HG02870 (cell line): ENCODE measurements at regions not wholly inside any gene's neighbourhood (a gene's known extent, or its start where the extent isn't known, plus 50 kb on each side); places are given as distances from the start of the nearest gene placed in this dataset.

ENCODE experiments used
- ATAC-seq: cut with Tn5 transposase; IDR thresholded peaks from one replicate; pipeline ENCODE4 v1.9.1; 2021; ENCODE audit warnings: mild to moderate bottlenecking, moderate library complexity; ENCODE audit not compliant: unreplicated experiment

DNA sequence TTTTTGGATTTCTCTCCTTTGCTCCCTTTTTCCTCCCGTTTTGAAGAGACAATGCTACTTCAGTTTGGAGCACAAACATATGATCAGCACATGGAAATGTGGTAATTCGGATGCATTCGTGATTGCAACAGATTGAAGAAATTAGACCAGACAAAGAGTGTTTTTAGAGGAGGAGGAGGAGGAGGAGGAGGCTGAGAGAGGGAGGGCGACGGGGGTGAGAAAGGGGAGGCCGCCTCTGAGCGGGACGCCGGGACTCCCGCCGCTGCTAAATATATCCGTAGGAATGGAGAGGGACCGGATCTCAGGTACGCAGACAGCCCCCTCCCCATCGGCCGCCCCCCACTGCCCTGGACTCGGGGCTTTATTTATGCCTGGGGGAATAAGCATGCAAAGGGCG is 179.3 kb downstream of the SEC14L1 start:
- ATAC-seq, result no peak

DNA sequence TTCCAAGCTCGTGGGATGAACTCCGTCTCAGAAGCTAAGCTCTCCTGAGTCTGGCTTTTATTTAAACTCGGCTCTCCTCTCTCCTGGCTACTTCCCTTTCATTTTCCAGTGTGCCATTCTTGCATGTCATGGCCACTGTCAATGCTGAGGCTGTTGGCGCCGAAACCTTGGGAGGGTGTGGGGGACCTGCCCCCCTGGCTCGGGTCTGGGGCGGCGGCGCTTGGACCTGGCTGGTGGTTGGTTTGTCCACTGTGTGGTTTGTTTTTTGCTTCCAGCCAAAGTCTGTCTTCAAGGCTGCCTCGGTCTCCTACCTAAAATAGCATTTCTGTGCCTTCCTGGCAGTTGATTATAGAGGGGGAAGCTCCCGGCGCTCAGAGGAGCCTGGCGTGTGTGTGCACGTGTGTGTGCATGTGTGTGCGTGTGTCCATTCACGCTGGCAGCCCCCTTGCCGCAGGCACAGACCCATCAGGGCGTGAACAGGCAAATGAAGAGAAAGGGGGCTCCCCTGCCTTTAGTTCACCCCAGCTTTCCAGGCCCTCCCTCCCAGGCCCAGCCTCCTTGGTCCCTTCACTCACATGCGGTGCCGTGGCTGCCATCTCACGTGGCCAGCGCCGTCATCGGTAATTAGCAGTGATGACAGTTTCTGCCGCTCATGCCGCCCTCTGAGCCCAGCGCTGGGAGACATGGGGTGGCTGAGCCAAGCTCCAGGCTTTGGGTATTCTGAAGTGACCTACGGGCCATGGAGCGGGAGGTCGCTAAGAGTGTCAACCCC is 179.9 kb downstream of the SEC14L1 start:
- ATAC-seq, result no peak

DNA sequence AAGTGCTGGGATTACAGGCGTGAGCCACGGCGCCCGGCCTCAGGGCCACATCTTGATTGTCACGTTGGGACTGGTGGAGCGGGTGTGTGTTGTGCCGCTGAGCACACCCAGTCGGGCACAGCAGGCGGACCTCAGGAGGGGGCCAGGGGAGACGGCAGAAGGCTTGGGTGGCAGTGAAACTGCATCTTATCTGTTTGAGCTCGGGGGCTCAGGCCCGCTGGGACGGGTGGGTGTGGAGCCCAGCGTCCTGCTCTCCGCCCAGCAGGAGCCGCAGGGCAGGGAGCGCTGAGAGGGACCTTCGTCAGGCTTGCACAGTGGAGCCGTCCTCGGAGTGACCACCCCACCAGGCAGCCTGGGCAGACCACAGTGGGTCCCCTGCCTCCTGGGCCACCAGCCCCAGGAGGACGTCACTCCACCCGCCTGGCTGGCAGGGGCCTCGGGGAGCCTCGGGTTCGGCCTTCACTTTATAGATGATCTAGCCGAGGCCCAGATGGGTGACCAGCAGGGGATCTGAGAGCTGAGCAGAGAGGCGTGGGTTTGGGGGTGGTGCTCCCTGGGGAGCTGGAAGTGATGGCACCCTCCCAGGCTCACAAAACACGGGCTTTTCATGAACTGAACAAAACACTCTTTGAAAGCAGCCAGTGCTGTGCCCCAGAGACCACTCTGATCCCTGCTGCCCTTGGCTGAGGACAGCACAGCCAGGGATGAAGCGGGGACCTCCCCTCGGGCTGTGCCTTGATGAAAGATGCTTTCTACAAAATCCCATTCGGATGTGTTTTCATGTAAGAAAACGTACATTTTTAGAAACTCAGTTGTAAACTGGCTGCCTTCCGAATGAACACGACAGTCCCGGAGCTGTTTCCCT is 181.1 kb downstream of the SEC14L1 start:
- ATAC-seq, result no peak

DNA sequence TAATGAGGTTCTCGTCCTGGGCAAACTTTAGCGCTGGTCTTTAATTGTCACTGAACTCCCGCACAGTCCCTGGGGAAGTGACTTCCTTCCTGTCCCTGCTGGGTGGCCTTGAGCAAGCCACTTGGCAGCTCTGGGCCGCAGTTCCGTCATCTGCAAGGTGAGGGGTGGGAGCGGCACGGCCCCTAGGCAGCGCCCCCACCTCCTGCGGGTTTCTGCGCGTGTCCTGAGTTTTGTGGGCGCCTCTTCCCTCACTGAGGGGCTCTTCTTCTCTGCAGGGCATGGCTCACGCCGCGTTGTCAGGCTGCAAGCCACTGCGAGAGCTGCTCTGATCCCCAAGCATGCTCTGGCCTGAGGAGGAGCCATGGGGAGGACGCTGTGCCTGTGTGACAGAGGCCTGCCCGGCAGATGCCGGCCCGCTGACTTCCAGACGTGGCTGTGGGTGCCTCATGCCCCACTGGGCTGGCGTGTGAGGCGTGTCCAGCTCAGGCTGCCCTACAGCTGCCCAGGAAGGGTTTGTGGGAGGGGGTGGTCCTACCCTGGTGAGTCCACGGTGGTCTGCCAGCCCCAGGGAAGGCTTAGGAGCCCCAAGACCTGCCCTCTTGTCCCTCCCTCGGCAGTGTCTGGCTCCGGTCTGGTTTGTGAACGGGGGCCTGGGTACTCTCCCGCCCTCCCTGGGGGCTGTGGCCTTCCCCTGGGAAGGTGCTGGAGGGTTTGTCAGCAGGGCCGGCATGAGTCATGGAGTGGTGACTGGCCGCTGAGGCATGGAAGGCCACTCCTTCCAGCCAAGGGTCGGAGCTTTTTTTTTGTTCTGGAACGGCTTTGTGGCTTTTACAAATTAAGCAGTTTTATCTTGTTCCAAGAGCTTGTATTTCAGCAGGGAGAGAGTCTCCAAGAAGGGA is 182.0 kb downstream of the SEC14L1 start:
- ATAC-seq, result no peak

DNA sequence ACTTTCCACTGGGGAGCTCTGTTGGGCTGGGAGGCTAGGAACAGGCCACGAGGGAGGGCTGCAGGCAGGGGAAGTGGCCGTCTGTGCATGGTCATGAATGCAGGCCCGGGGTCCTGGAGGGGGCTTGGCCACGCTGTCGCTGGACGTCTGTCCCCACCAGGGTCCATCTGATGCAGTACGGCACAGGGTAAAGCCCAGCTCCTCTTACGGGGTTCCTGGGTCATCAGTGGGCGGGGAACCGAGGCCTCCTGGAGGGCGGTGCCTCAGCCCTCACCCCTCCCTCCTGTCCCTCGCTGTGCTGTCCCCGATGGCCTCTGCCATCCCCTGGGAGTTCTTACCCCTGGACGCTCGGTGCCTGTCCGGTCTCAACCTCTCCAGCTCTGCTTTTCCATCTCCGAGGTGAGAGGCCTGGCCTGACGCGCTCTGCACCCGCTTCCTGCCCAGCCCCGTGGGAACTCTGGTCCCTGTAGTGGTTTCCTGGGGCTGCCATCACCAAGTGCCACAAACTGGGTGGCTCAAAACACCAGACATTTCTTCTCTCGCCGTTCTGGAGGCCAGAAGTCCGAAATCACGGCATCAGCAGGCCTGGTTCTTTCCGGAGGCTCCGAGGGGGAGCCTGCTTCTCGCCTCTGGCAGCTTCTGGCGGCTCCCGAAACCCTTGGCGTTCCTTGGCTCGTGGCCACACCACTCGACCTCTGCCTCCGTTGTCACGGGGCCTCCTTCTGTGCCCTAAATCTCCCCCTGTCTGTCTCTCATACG is 182.8 kb downstream of the SEC14L1 start:
- no peak for ATAC-seq

DNA sequence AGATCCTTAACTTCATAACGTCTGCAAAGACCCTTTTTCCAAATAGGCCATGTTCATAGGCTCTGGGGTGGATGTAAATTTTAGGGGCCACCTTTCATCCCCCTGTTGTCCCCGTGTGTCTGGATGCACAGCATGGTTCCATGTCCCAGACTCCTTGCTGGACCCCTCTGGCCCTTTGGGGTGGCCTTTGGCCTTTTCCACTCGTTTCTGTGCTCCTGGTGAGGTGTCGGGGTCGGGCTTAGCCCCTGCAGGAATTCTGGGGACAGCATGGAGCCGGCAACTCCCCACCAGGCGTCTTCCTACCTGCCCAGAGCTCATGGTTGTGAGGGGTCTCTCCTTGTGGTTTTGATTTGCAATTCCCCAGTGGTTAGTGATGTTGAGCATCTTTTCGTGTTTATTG is 183.5 kb downstream of the SEC14L1 start:
- no peak for ATAC-seq

DNA sequence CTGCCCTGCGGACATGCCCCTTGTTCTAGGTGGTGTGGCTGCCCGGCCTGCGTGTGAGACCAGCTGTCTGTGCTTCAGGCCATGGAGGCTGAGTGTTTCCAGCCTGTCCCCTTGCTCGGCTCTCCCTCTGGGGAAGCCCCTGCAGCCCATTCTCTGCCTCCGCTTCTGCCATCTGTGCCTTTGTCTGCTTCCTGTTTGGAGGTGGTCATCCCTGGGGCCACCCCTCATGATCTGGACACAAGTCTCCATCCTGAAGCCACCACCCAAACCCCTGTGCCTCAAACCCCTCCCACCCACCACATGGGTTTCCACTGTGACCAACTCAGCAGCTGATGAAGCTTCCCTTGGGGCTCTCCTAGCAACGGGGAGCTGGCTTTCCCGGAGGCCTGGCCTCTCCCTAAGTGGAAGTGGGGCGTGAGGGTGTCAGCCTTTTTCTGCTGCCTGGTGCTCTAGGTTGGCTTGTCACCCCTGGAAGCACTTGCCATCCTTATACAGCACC is 184.9 kb downstream of the SEC14L1 start:
- ATAC-seq, result peak; percentile 24

DNA sequence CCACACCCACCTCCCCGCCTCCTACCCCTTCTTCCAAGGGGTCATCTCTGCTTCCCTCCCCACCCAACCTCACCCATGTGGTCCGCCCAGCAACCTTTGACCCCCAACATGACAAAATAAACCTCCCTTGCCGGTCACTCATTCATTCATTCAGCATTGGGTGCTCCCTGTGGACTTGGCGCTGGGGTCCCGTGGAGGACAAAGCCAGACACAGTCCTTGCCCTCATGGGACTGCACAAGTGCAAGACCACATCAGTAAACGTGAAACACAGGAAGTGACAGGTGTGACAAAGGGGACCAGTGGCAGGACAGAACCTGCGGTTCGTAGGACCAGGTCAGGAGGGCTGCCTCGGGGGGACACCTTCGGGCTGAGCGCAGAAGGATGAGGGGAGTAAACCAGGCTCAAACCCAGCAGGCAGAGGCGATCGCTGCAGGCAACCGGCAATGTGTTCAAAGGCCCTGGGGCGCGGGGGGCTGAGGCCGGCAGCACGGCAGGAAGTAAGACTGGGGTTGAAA is 185.4 kb downstream of the SEC14L1 start:
- no peak for ATAC-seq

DNA sequence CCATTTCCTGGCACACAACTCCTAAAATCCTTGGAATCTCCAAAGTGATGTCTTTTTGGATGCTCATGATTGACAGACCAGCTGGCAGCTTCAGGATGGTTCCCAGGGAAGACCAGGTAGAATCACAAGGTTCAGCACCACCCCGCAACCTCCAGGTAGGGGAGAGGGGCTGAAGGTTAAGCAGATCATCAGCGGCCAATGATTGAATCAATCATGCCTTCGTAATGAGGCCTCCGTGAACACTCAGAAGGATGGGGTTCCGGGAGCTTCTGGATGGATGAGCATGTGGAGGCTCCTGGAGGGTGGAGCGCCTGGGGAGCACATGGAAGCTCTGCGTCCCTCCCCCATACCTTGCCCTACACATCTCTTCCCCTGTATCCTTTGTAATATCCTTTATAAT is 185.9 kb downstream of the SEC14L1 start:
- ATAC-seq, result no peak

DNA sequence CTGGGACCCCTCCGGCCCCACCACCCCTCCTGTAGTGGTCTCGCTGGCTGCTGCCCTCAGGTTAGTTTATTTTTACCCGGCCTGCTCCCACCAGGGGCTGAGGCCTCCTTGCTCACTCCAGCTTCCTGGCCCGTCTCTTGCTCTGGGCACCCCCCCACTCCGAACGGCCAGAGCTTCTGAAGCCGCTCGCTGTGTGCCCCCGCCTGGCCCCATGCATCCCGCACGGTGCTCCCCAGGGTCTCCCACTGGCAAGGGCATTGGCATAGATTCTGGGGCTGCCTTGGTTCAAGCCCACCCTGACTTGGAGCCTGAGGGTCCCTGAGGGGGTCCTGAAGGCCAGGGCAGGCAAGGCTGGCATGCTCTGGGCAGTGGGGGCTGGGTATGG is 186.4 kb downstream of the SEC14L1 start:
- no peak for ATAC-seq

DNA sequence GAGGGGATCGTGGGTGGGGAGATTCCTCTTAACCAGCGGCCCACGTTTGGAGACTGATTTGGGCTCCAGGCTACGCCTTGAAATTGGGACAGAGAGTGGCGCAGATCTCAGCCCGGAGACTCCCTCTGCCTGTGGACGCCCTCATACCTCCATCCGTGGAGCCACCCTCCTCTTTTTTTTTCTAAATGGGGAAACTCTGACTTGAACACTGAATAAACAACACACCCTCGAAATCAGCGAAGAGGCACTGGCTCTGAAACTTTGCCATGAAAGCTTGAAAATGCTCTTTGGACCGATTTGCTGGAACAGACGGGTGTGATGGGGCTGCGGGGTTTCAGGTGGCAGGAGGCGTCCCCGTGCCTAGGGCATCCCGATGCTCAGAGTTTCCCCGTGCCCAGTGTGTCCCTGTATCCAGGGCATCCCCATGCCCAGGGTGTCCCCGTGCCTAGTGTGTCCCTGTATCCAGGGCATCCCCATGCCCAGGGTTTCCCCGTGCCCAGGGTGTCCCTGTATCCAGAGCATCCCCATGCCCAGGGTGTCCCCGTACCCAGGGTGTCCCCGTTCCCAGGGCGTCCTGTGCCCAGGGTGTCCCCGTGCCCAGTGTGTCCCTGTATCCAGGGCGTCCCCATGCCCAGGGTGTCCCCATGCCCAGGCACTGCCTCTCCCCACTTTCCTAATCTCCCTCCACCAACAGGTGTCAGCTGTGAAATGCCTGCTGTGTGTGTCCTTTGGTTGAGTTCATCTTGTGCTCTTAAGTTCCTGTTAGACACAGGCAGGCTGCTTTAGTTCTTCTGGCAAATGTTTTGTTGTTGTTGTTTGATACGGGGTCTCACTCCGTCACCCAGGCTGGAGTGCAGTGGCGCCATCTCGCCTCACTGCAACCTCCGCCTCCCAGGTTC is 187.0 kb downstream of the SEC14L1 start:
- ATAC-seq, result no peak

DNA sequence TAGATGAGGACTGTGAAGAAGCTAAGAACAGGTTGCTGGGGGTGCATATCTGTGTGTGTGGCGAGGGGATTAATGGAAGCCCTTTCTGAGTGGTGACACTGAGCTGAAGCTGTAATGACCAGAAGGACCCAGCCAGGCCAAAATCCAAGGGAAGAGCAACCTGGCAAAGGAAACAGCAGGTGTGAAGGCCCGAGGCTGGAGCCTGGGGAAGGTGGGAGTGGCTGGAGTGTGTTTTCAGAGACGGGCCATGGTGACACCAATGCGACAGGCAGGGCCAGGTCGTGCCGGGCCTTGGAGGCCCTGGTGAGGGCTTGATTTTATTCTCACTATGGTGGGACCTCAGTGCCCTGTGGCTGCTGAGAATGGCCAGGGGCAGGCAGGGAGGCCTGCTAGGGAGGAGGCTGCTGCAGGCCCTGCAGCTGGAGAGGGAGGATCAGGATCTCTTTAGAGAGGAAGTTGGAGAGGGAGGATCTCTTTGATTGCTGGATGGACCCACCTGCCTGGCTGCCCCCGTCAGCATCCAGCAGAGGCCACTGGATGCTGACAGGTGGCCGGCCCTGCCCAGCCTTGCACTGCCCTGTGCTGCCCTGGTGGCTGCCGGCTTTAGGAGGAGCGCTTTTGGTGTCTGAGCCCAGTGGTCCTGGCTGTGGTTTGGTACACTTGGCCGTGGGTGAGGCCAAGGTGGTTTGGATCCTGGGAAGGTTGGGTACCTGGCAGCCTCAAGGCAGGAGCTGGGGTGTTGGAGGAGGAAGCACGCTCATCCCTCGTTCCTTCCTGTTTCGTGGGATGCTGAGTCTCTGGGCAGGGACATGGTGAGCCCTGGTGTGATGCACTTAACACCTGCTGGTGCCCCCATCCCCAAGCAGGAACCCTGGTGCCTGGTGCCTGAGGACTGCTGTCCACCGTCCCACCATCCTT is 188.3 kb downstream of the SEC14L1 start:
- ATAC-seq, result no peak

DNA sequence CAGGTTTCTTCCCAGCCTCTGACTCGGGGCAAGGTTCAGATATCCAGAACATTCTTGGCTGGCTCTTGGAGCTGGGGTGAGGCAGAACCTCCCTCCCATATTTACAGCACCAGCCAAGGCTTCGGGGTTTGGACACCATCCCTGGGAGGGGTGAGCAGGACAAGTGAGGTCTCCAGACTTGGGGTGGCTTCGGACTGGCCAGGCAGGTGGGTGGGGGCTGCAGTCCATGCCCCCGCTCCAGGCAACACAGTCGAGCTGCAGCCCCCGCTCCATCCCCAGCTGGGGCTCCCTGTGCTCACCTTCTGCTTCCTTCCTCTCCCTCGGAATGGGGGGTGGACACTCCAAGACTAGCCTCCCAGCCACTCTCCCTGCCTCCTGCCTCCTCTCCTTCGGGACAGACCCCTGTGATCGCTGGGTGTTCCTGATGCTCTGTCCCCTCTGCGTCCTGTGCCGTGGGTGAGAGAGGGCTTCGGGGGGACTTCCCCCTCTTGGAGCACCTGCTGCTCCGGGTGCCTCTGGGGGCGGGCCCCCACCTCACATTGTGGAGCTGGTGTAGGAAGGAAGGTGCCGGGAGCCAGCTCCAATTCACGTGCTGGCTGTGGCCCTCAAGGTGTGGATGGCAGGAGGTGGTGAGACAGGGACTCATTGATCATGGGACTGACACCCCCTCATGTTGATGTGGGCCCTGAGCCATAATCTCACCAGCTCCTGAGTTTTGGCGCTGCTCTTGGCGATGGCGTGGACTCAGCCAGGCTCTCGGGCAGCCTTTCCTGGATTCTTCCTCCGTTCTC is 189.2 kb downstream of the SEC14L1 start:
- ATAC-seq, result no peak

DNA sequence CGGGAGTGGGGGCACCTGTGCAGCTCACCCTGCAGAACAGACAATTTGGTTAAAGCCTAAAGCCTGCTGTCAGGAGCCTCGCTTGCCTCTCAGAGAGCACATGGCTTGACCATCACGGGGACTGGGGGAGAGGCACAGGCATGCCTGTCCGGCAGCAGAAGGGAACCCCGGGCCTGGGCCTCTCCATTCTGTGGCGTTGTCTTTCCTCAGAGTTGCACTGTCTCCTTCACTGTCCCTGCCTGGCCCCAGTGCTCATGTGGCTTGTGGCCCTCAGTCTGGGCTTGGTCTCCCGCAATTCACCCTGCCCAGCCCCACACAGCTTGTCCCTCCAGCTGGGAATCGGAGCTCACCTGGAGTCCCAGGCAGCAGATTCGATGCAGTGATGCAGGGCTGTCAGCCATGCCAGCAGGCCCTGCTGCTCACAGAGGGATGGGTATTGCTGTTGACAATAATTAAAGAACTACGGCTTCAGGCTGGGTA is 189.9 kb downstream of the SEC14L1 start:
- ATAC-seq, result no peak

DNA sequence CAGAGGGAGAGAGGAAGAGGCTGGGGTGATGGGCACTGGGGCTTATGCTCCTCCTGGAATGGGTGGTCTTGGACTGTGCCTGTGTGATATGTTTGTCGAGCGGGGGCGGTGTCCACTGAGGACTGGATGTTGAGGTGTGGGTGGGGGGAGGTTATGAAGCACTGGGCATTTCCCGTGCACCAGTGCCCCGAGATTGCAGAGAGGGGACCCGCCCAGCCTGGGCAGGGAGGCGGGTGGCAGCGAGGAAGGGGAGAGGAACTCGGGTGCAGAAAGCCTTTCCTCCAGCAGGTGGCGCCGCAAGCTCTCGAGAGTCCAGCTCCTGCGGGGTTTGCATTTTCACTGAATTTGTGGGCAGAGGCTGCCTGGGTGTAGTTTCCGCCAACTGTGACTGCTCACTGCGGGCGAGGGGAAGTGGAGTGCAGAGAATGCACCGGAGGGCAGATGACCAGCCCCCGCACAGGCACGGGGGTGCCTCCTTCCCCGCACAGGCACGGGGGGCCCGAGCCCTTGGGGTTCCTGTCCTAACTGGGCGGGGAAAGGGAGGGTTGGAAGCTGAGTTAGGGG is 190.6 kb downstream of the SEC14L1 start:
- ATAC-seq, result no peak

DNA sequence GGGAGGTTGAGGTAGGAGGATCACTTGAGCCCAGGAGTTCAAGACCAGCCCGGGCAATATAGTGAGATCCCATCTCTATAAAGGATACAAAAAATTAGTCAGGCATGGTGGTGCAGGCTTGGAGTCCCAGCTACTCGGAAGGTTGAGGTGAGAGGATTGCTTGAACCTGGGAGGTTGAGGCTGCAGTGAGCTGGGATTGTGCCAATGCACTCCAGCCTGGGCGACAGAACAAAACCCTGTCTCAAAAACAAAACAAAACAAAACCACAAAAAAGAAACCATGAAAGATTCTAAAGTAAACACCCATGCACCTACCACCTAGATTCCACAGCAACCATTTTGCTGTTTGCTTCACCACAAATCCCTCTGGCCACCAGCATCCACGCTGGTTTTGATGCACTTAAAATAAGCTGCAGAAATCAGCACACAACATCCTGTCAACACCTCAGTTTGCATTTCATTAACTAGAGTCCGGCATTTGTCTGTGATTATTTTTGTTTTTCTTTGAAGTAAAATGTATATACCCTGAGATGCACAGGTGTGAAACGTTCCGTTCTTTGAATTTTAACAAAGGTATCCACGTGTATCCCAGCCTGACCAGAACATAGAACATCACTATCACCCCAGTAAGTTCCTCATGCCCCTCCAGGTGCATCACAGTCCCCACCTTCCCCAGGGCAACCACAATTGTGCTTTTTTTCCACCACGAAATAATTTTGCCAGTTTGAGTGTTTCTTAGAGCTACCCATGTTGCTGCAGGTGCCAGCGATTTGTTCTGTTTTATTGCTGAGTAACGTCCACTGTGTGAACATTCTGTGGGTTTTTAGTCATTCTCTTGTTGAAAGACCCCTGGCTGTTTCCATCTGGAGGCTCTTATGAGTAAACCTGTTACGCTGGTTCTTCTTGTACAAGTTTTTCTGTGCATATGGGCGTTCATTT is 191.5 kb downstream of the SEC14L1 start:
- ATAC-seq, result no peak
